ENCODE measurements at regions not wholly inside any gene's neighbourhood (a gene's known extent, or its start where the extent isn't known, plus 50 kb on each side); places are given as distances from the start of the nearest gene placed in this dataset.

DNA sequence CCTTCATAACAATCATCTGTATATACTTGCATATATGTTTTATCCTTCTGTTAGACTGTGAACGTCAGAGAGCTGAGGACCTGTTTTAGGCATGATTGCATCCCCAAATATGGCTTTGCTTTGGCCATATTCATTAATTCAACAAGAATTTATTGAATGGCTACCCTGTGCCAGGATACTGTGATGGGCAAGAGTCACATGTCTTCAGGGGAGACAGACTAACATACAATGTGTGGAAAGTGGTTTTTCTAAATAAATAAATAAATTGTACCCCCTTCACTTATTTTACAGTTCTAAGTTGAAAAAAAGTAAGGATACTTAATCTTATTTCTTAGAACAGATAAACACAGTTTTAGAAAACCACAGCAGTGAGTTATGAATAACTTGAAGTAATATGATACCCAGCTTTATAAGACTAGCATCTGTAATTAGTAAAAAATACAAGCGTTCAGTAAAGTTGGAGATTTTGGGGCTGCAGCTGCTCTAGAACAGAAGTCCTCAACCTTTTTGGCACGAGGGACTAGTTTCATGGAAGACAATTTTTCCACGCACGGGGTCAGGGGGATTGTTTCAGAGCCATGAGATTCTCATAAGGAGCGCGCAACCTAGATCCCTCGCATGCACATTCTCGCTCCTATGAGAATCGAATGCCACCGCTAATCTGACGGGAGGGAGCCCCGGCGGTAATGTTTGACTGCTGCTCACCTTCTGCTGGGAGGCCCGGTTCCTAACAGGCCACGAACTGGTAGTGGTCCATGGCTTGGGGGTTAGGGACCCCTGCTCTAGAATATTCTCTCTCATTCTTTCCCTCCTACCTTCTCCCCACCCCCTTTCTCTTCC is 89.4 kb upstream of the MTPN start:
- DNase-seq (ENCODE audit: low read depth in 3 of 3): no peak

DNA sequence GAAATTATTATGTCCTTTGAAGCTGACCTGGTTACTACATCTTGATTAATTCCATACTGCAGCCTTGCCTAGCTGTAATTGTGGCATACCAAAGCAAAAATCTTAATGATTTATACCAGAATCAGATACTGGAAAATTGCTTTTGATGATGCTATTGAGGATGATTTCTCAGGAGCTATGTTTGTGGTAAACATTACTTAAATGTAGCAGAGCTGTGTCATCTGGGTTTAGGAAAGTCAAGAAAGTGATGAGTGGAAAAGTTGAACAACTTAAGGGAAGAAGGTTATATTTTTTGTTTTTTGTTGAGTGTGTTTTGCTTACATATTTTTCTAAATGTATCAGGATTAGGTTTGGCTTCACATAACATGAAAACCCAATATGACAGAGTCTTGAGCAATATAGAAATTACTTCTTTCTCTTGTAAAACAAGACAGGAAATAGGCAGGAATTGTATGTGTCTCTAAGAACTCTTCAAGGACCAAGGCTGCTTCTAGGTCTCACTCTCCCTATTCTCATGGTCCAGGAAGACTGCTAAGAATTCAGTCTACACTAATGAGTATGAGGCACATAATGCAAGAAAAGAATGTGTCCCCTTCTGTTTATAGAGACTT is 87.6 kb upstream of the MTPN start:
- no peak for DNase-seq (ENCODE audit: low read depth in 3 of 3)

DNA sequence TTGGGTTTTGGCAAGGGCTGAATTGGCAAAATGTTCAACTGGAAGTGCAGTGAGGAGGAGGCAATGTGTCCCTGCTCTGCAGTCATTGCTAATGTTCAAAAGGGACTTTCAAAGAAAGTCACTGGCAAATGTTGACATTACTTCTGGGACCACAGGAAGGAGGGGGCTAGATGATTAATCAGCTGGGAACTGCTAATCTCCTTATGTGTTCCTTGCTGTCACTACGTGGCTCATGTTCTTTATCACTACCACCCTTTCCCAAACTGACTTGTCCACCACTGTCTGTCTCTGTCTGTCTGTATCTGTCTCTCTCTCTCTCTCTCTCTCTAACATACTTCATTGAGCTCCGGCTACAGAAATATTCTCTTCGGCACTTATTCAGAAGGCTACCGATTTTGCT is 86.9 kb upstream of the MTPN start:
- no peak for DNase-seq (ENCODE audit: low read depth in 3 of 3)

DNA sequence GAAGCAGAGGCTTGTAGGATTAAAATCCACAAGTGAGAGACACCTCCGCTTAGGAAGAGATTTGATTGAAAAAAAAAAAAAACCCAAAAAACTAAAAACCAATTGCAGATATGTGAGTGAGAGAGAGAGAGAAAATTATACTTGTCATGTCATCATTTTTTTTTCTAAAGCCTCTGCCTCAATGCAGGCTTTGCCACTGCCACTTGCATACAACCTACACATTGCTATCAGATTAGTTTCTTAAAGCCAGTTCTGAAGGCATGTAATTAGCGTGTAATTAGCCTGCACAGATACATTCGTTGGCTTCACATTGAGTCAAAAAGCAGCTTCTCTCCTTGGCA is 86.1 kb upstream of the MTPN start:
- no peak for DNase-seq (ENCODE audit: low read depth in 3 of 3)

DNA sequence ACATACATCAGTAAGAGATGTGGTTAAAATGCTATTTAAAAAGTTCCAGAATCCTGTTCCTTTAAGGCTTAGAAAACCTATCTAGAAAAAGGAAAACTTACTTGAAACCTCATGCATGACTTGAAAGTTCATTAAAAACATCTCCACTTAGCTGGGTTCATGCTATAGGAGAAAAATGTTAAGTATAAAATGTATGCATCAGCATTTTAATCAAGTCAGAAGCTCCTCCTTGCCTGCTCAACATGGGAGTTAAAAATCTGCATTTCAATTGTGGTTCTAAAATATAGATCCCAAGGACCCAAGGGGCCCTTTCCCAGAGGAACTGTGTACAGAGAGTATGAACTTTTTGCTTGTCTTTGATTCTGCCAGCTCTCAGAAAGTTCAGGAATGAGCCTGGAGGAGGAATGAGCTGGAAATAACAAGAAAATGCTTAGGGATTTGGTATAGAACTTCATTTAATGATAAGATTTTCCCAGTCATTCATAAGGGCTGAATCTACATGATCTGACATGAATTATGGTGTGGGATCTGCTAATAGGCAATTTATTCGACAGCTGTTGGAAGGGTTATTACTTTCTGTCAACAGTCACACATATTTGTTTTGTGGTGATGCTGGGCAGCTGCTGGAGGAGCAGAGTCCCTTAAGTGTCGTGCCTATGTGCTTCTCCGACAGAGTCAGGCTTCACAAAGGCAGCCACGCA is 85.6 kb upstream of the MTPN start:
- DNase-seq (ENCODE audit: low read depth in 3 of 3): no peak

DNA sequence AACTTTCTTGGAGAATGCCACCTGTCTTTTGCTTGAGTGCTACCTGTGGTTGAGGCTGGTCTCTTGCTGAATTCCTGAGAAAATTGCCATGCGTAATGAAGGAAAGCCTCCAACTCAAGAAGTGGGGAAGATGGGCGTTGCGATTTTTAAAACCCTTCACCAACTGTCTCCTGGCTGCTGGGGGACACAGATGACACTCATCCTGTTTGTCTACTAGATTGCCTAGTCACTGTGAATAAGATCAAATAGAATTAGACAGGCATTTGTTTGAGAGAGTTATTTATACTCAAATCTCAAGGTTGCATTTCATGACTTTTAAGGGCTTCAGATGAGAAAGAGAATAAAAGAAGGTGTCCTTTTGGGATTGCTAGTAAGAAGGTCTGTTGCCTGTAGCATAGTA is 84.3 kb upstream of the MTPN start:
- DNase-seq (ENCODE audit: low read depth in 3 of 3): no peak

DNA sequence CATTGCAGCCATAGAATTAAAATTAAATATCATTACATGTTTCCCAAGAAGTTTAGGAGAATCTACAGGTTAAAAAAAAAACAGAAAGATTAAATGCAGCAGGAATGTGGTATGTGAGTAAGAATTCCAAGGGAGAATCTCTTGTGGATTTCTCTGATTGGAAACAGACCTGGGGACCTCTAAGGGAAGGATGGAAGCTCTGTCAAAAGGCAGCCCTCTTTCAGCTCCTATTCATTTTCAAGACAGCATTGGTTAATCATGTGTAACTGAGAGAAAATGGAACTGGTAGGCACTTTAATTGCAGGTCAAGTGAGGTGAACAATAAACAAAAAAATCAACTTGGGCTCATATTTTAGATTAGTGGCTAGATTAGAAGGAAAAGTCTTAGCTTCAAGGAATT is 81.4 kb upstream of the MTPN start:
- DNase-seq (ENCODE audit: low read depth in 3 of 3): no peak

DNA sequence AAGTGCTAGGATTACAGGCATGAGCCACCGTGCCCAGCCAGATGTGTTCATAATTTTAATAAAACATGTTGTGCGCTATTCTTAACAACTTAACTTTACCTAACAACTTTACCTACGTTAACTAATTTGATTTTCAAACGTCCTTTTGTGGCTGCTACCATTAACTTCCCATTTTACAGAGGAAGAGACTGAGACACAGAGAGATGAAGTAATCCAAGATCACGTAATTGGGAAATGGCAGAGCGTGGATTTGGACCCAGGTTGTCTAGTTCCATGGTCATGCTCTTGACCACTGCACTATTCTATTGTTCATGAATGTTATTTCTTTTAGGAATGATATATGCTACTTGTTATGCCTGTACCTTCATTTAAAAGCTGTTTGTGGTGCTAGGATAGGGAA is 80.3 kb upstream of the MTPN start:
- DNase-seq (ENCODE audit: low read depth in 3 of 3): no peak

DNA sequence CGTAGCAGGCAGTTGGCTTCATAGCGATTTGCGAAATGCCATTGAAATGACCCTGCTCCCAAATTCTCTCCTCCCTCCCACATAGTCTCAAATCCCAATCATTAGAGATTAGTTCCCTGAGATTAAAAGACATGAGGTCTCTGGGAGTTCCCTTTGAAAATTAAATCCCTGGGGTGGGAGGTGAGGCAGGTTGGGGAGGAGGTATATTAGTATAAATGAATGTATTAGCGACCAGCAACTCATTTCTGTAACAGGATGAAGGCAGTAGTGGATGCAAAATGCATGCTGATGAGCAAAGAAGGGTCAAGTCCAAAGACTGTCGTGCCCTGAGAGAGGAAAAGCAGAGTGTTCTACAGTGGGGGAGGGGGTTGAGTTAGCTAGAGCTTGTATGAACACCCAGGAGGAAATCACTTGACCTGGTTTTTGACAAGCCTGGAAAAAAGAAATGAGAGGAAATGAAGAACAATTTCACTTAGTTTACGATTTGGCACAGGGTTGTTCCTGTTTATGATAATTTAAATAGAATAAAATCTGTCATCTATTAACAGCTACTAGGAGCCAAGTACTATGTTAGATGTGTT is 79.6 kb upstream of the MTPN start:
- no peak for DNase-seq (ENCODE audit: low read depth in 3 of 3)

DNA sequence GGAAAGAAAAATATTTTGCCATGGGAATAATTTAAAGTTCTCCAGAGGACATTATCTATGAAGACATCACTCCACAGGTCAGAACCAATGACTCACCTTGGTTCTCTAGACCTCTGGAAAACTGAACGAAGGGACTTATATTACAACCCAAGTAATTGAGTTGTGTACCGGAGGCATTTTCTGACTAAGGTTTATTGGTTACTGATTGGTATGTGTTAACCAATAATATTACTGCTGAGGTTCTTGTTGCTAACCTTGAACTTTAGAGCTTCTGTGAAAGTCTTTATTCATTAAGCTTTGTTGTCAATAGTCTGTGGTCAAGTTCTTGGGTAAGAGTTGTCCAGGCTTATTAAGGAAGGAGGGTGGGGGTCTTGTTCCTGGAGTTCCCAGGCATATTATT is 78.1 kb upstream of the MTPN start:
- DNase-seq (ENCODE audit: low read depth in 3 of 3): no peak

DNA sequence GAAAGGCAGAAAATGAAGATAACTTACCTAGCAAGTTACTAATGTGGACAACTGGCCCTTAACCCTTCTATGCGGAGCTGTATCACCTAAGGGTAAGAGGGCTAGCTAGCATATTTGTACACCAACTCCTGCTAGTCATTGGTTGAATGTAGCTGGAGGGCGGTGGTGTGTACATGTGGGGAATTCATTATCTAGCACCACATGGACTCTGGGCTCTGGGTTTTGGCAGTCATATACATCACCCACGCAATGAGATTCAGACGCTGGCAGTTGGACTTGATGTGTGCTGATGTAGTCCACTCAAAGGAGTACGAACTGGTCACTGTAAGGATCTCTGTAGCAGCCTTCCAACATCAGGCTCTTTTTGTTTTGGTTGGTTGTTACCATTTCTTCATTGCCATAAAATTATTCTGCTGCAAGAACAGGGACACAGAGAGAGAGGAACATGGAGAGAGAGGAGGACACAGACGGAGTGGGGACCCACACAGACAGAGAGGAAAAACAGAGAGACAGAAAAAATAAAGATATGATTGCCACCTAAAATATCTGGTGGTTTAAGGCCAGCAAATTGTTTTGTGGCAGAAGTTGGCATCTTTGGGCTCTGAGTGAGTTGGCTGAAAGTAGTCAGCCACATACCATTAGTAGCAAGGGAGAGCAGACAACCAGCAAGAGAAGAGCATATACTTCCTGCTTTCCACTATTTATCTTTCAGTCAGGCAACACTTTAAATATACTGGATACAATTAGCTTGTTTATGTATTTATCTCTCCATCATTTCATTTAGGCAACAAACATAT is 76.7 kb upstream of the MTPN start:
- DNase-seq (ENCODE audit: low read depth in 3 of 3): no peak

DNA sequence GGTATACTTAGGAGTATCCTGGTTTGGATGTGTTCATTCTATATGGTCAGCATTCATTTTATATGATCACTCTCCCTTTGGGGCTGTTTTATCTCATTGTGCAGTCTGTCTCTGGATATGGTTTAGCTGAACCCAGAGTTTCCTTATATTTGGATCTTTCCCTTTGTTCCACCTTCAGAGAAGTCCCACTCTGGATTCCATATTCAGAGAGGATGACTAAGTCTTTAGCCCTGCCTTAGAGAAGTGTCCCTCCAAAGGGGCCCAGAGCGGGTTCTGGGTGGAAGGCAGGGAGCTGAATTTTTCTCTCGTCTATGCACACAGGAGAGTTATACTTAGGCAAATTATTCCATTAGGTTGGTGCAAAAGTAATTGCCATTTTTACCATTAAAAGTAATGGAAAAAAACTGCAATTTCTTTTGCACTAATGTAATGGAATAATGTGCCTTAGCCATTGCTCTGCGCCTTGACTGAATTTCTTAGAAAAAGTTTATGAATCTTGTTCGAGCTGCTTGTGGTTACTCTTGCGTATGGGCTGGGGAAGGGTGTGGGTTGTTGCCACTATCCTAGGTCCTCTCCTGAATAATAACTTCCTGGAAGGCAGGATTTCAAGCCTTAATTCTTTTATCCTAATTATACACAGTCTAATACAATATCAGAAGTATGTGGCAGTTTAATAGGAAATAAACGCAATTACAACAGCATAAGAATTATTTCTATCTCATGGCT is 74.2 kb upstream of the MTPN start:
- no peak for DNase-seq (ENCODE audit: low read depth in 3 of 3)

DNA sequence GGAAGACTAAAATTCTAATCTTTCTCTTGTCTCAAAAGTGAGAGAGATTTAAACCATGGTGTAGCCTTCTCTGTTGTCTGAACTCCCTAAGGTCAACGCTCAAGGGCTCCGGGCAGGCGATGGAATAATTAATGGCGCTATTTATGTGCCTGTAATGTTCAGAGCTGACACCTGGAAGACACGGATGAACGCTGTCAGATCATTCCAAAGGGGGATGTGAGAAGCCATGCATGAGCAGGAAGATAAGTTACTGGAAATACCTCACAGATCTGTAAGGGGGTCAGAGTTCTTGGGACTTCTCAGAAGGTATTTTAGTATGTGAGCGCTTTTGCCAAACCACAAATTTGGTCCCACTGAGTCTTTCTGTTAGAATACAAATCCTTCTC is 73.3 kb upstream of the MTPN start:
- DNase-seq (ENCODE audit: low read depth in 3 of 3): no peak

DNA sequence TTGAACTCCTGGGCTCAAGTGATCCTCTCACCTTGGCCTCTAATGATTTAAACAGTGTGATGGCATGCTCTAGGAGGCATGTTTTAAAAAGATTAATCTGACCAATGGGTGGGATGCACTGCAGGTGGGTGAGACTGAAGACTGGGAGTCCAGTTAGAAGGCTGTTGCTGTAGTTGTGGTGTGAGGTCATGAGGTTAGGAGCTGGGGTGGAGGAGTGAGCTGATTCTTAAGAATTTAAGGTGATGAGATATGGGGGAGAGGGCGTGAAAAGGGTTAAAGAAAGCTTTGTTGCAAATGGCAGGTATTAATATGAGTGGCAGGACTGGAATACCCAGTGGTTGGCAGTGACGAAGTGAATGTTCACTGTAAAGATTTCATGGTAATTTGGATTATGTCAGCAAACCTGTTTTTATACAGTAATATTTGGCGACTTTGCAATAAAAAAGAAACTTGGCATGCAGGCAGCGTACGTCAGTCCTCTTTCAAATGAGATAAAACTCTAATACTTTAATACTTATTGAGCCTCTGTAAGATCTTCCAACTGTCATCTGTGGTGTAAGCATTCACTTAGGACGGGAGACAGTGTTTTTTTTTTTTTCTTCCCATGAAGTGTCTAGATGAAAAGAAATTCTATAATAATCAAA is 72.8 kb upstream of the MTPN start:
- DNase-seq (ENCODE audit: low read depth in 3 of 3): no peak

DNA sequence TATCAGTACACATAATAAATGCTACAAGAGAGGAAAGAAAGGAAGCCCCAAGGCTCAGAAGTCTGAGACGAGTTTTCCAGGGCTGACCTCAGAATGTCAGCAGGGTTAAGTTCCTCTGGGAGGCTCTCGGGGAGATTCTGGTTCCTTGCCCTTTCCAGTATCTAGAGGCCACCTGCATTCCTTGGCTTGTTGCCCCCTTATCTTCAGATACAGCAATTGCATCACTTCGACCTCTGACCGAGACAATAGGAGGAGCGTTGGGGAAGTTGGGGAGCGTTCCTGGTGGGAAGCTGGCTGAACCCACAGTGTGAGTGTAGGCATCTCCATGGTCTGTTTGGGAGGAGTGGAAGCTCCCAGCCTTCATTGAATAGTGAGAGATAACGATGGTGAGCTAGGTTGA is 72.0 kb upstream of the MTPN start:
- no peak for DNase-seq (ENCODE audit: low read depth in 3 of 3)

DNA sequence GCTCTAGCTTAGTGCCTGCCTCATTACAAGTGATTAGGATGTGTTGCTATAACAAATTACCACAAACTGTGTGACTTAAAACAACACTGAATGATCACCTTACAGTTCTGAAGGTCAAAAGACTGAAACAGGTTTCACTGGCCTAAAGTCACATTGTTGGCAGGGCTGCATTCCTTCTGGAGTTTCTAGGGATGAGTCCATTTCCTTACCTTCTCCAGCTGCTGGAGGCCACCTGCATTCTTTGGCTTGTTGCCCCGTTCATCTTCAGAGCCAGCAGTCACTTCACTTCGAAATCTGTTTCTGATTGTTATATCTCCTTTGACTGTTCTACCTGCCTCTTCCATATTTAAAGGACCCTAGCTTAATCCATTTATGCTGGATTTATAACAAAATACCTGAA is 69.4 kb upstream of the MTPN start:
- DNase-seq (ENCODE audit: low read depth in 3 of 3): no peak

DNA sequence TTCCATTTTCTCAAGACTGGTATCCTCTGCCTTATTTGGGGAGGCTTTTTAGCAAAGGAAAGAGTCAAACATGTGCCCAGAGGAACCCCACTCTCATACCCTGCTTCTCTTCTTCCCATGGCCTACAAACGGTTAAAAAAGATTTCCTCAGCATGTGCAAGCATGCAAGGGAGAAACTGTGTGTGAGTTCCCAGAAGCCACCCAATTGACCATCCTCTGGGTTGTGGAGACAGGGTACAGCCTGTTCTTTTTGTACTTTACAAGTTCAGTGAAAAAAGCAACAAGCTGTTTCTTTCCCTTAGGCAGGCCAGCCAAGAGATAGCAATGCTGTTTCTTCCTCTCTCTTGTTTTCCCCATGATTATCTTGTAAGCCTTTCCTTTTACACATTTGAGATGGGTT is 68.8 kb upstream of the MTPN start:
- no peak for DNase-seq (ENCODE audit: low read depth in 3 of 3)

DNA sequence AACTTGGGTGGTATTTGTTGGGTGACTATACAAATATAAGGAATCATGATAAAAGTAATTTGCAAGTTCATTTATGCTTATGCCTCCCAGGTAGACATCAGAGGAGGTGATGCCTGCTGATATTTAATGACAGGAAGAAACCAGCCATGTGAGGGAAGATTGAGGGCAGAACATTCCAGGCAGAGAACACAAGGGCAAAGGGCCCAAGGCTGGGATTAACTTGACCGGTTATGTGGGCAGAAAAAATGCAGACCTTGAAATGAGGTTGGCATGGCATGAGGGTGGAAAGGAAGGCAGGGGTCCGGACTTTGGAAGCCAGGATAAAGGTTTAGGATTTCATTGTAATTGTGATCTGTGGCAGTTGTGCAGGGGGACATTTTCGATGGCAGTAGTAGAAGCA is 68.0 kb upstream of the MTPN start:
- no peak for DNase-seq (ENCODE audit: low read depth in 3 of 3)

DNA sequence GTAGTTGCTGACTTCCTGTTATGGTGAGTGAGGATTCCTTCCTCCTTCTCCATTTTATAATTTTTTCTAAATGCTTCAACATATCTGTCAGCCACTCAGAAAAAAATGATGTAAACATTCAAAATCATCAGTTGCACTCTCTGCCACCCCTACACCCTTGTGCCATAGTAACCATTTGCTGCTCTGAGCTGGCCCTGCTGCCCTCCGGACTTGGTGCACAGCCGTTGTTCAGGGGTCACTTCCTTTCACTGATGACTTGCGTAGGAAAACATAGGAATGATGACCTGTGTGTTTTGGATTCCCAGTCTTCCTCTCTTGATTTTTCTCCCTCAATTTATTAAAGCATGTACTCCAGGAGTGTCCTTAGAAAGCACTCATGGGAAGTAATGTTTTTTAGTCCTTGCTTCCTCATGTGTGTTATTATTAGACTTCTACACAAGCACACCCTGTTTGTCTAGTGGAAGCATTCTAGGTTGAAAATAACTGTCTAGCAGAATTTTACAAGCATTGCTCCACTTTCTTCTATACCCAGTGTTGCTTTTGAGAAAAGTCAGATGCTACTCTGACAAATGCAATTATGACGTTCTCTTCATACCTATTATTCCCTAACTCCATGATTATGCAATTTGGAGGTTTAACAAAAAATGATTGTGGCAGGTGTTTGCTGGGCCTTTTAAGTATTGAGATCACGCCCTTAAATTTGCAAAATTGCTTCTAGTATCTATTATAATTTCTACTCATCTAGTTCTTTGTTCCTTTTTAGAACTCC is 62.6 kb upstream of the MTPN start:
- no peak for DNase-seq (ENCODE audit: low read depth in 3 of 3)

DNA sequence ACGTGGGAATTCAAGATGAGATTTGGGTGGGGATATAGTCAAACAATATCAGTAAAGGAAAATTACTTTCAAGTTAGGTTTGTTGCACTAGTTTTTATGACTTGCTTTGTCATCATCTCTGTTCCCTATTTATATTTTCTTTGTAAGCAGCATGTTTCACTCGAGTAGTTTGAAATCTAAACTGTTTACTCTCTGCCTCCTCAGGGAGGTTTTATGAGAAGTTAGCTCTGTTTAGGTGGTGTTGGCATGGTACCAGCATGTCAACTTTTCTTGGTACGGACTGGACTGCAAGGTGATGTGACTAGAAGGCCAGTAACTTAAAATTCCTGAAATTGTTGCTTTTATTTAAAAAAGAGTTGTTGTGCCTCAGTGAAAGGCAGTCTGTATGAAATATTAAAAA is 59.2 kb upstream of the MTPN start:
- DNase-seq (ENCODE audit: low read depth in 3 of 3): no peak
